ENCODE measurements at regions not wholly inside any gene's neighbourhood (a gene's known extent, or its start where the extent isn't known, plus 50 kb on each side); places are given as distances from the start of the nearest gene placed in this dataset.

- POLR2A ChIA-PET = no interaction called here
- DNase-seq (ENCODE audit: extremely low spot score) = no peak
- CTCF ChIA-PET = interaction anchor here (1.1 kb wide), 1 partner anchor 15 kb away, joined by 3 read pairs; no protein-coding TSS in a partner anchor
These were observed 214.8 kb downstream of the SPCS3 start for GRCh38 chr4:176534566-176534965.

GRCh38 chr4:176538217-176538925, 218.6 kb downstream of the SPCS3 start:
- TF ChIP-seq CTCF (IDR thresholded peaks at IDR 0.05; ENCODE audit: control extremely low read depth, extremely low read depth, low read depth, missing control alignments) = no peak
- CTCF ChIA-PET = no interaction called here
- POLR2A ChIA-PET = no interaction called here
- no peak for DNase-seq (ENCODE audit: extremely low spot score)

More at GRCh38 chr4:176534566-176534965, 214.8 kb downstream of the SPCS3 start:
- no peak for TF ChIP-seq CTCF (IDR thresholded peaks at IDR 0.05; ENCODE audit: control extremely low read depth, extremely low read depth, low read depth, missing control alignments)

DNA sequence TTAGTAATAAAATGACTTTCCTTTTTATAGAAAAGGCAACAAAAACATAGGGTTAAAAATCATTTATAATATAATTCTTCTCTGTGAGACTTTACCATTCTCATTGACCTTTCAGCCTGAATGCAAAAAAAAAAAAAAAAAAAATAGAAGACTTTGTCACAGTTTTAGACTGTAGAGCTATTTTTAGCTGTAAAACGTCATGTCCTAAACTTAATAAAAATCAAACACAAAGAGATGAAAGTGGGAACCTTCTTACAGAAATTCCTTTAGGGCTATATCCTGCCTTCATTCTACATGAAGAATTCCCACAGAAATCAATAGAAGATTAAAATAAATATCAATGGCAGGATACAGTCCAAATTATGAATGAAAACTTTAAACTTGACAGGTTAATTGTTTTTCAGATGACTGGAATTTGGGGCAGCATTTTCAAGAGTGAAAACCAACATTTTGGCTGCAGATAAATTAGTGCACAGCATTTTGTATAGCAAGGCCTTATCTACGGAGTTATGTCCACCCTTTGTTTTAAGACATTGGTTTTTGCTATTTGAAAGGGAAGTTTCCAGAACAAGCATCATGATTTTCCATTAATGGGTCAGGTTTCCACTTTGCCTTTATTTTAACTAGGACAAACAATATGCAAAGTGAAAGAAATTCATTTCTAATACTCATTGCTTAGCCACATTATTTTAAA, 219.5 kb downstream of the SPCS3 start:
- CTCF ChIA-PET = no interaction called here
- no peak for TF ChIP-seq CTCF (IDR thresholded peaks at IDR 0.05; ENCODE audit: control extremely low read depth, extremely low read depth, low read depth, missing control alignments)
- POLR2A ChIA-PET = no interaction called here
- no peak for DNase-seq (ENCODE audit: extremely low spot score)

DNA sequence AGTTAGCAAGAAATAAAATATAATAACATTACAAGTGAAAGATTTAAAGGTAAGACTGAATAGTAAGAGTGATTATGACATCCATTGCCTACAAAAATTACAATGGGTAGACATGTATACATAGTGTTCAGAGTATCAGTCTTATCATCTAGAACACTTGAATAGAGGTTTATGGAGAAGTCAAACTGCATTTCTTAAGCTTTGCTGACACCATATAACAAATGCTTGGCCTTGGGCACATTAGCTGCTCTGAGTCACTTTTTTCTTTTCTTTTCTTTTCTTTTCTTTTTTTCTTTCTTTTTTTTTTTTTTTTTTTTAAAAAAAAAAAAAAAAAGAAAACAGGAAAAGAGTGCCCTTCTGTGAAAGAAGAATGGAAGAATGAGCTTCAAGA, 220.0 kb downstream of the SPCS3 start:
- TF ChIP-seq CTCF (IDR thresholded peaks at IDR 0.05; ENCODE audit: control extremely low read depth, extremely low read depth, low read depth, missing control alignments) = no peak
- ChIA-PET POLR2A (no interaction called here), CTCF (interaction anchor here (0.9 to 1.0 kb wide), 2 partner anchors 8 to 19 kb away, joined by 3 read pairs; no protein-coding TSS in a partner anchor)
- DNase-seq (ENCODE audit: extremely low spot score) = no peak

GRCh38 chr4:176540814-176541213, 221.0 kb downstream of the SPCS3 start:
- POLR2A ChIA-PET = no interaction called here
- no peak for DNase-seq (ENCODE audit: extremely low spot score)
- TF ChIP-seq CTCF (IDR thresholded peaks at IDR 0.05; ENCODE audit: control extremely low read depth, extremely low read depth, low read depth, missing control alignments) = no peak
- CTCF ChIA-PET = interaction anchor here (0.9 to 1.0 kb wide), 2 partner anchors 9 to 20 kb away, joined by 3 read pairs; no protein-coding TSS in a partner anchor

GRCh38 chr4:176545872-176546271, 226.1 kb downstream of the SPCS3 start:
- TF ChIP-seq CTCF (IDR thresholded peaks at IDR 0.05; ENCODE audit: control extremely low read depth, extremely low read depth, low read depth, missing control alignments) = no peak
- DNase-seq (ENCODE audit: extremely low spot score) = no peak
- ChIA-PET CTCF (no interaction called here), POLR2A (no interaction called here)

Measured in GM10248 (cell line).